Kidney glomerular epithelial cell (primary cell): ENCODE measurements at regions not wholly inside any gene's neighbourhood (a gene's known extent, or its start where the extent isn't known, plus 50 kb on each side); places are given as distances from the start of the nearest gene placed in this dataset.
A peak's percentile ranks its signal among the peaks of the same experiment; 100 is the strongest.

Experiments used
- DNase-seq: peaks from one replicate; lab custom pipeline; 2025; lab: John Stamatoyannopoulos, UW

- DNase-seq, result peak; percentile 30
Observed at GRCh38 chrX:139120760-139121159, 409.2 kb upstream of the FGF13 start.

- DNase-seq, result no peak
Observed at GRCh38 chrX:139113708-139114107, 402.2 kb upstream of the FGF13 start.

DNA sequence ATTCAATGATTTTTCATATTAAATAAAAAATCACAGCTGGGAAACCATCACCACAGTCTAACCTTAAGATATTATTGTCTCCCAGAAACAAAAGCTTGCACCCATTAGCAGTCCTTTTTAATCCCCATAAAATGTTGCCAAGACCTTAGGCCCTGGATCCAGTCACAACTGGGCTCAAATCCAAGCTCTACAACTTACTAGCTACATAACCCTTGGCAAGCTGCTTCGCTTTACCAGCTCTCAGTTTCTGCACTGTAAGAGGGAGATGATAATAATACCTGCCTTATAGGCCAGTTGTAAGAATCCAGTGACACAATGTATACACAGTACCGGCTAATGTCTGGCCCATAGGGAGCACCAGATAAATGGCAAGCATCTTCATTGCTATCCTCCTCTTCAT is 400.9 kb upstream of the FGF13 start:
- DNase-seq, result no peak

DNA sequence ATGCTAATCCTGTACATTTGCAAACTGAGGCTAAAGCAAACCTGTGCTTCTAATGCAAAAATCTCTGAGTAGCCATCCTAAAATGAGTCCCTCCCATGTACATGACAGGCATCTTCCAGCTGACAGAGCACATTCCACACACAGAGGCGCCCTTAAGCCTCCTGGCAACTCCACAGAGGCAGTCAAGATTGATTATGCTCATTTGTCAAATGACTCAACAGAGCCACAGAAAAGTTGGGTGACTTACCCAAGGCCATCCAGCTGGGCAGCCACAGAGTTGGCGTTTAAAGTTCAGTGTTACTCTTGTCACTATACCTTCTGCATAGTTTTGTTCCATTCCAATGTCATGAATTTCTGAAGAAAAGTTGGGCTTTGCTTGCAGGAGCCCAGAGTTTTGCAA is 394.6 kb upstream of the FGF13 start:
- DNase-seq, result peak; percentile 2

- DNase-seq, result peak; percentile 40
Observed at GRCh38 chrX:139094671-139095592, 383.4 kb upstream of the FGF13 start.

DNA sequence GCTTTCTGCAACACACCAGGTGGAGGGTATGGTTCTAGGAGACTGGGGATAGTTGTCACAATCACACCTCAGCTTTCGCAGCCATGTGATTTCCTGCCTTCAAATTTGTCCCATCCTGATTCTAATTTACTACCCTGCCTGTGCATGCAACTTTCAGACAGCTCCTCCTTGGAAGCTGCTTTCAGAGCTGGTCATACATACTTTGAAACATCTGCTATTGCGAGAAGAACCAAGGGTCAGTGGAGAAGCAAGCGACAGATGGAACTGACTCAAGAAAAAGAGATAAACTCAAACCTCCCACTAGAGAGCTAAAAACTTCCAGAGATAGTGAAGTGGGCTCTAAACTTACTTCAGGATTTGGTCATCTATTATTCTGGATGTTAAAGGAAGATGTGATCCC is 381.7 kb upstream of the FGF13 start:
- no peak for DNase-seq

DNA sequence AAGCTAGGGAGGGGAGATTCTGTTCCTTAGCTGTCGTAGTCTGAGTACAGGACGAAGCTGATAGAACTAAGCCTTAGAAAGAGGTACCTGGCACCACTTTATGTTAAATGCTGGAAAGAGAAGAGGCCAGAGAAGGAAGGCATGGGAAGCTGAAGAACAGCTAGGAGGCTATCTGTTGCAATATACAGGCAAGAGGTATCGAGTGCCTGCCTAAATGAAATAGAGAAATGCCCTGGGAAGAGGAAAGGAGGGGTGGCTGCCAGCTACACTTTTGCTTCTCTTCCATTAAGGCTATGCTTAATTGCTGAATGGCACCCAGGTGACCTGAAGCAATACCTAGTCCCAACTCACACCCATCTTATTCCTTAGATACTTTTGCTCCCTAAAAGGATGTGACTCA is 380.4 kb upstream of the FGF13 start:
- no peak for DNase-seq

DNA sequence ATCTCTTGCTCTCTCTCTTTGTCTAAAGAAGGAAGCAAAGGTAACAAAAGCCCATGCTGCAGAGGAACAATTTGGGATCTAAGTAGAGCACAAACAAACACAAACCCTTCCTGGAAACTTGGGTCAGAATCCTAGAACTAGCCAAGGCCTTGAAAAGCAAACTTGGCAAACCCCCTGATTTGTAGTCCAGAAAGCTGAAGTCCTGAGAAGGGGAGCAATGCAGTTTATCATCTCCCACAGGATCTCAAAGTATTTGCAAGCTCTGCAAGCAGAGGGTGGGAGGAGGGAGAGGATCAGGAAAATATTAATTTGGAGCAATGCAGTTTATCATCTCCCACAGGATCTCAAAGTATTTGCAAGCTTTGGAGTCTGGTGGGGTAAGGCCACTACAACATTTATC is 379.5 kb upstream of the FGF13 start:
- DNase-seq, result no peak

DNA sequence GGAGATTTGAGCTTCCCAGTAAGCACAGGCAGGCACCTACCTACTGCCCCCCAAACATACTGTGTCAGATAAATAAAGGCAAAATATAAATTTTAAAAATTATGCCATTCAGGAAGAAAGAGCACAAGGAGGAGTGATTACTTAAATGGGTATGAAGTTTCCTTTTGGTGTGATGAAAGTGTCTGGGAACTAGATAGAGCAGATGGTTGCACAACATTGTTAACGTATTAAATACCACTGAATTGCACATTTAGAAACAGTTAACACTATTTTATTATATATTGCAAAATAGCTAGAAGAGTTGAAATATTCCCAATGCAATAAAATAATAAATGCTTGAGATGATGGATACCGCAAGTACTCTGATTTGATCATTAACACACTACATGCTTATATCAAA is 374.7 kb upstream of the FGF13 start:
- DNase-seq, result no peak

GRCh38 chrX:139085404-139085803 is 373.9 kb upstream of the FGF13 start:
- DNase-seq, result no peak

DNA sequence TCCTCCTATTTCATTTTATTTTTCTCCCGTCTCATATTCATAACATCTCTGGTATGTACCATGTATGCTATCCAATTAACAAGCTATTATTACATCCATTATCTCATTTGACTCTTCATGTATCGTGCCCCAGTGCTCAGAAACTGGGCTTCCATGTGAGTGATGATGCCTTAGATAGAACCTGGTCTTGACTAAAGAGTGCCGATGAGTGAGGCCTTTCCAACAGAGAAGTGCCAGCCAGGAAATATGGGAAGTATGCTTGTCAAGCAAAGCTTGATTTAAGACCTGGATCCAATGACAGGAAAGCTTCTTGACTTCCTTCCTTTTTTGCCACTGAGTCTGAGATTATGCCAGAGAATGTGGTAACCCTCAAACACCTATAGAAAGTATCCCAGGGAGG is 371.7 kb upstream of the FGF13 start:
- no peak for DNase-seq

- DNase-seq, result no peak
Observed at GRCh38 chrX:139081965-139082364, 370.4 kb upstream of the FGF13 start.

- DNase-seq, result no peak
Observed at GRCh38 chrX:139079789-139080188, 368.3 kb upstream of the FGF13 start.

DNA sequence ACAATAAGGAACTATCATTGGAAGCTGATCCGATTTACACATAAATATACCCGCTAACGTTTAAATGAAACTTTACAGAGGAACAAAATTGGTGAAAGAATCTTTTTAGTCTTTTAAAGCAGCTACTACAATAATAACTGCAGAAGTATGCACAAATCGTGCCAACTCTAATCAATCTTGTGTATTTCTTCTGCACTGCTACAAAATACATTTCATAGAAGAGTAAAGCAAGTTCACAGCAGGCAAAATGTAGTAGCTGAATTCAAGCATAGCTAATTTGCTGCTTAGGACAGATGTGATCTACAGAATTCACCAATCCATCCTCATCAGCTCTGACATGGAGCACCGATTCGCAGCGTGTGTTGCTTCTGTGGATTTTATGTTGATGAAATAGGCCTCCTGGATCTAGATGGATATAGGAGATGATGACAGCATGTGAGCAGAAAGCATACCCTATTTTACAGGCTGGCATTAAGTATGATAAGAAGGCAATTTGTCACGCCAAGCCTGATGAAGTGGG is 367.3 kb upstream of the FGF13 start:
- DNase-seq, result no peak

DNA sequence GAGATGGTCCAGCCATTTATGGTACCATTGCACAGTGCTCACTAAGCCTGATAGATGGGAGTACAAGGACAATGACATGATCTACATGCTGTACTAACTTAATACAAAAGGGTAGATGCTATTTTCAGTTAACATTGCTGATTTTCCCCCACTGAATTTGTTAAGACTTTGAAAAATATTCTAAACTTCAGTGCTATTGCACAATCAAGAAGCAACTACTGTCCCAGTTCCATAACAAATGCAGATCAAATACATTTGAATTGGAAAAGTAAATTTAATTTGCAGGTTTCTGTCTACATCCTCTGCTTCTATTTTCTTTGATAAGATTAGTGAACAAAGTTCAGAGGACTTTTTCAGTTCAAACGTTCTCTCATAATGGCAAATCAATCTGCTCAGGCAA is 366.8 kb upstream of the FGF13 start:
- DNase-seq, result no peak

DNA sequence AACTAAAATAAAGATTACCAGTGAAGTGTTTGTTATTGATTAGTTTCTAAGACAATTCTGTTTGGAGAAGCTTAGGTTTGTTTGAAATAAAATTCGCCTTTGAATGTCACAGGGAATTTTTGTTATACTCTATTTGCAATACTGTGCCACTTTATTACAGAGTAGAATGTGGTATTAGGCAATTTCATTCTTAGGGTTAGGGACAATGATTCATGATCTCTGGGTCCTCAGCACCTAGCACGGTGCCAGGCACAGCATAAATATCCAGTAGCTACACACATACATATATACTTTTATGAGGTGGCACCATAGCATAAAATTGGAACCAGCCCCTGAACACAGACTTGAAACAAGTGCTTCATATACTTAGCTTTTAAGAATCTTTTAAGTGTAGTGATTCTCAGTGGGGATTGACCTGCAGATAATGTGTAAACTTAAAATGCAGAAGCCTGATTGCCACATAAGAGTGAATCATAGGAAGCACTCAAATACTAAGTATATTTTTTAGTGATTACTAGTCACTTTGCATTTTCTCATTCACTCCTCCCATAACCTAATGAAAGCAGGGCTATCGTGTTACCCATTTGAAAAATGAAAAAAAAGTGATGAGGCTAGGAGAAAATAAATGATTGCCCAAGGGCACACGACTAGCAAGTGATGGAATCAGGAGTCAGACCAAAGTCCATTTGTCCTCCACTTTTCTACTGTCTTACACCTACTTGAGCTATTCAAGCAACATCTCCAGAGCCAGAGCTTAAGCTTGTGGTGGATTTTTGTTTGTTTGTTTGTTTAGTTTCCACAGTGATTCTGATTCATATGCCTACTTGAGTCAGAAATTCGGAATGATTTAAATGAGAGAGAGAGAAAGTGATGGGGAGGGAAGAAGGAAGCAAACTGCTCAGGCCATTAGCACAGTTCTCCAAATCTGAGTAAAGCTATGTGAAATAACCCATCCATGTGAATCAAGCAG is 366.0 kb upstream of the FGF13 start:
- peak; percentile 16 for DNase-seq

DNA sequence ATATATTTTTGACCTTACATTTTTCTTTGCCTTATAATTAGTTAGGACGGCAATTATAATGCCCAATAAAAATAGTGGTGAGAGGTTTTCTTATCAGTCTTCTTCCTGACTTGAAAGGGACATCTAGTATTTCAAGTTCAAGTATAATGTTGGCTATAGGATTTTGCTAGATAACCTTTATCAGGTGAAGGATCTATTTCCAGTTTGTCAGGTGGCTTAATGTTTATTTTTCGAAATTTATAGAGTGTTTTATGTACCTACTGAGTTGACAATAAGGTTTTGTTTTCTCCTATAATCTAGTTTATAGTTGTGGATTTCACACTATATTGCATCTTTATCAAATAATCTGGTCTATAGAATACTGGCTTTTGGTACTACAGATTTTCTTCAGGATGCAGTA is 351.8 kb upstream of the FGF13 start:
- no peak for DNase-seq

GRCh38 chrX:139058831-139059495 is 347.4 kb upstream of the FGF13 start:
- DNase-seq, result peak; percentile 77

- no peak for DNase-seq
Observed at GRCh38 chrX:139052461-139052860, 340.9 kb upstream of the FGF13 start.

GRCh38 chrX:139049465-139049864 is 337.9 kb upstream of the FGF13 start:
- no peak for DNase-seq

- DNase-seq, result no peak
Observed at GRCh38 chrX:139044680-139045079, 333.2 kb upstream of the FGF13 start.

- no peak for DNase-seq
Observed at GRCh38 chrX:139039041-139039440, 327.5 kb upstream of the FGF13 start.
